SK-N-SH treated with all-trans-retinoic acid at 6 μM for 48 hours (cell line): ENCODE measurements at regions not wholly inside any gene's neighbourhood (a gene's known extent, or its start where the extent isn't known, plus 50 kb on each side); places are given as distances from the start of the nearest gene placed in this dataset.

Source experiments
- CSDC2 ChIP-seq: fragments of 250-450 bp; sonication (Bioruptor Pico); IDR thresholded peaks from 2 replicates; pipeline ENCODE4 v1.5.0; 2020; ENCODE audit warnings: mild to moderate bottlenecking, moderate library complexity
- PATZ1 ChIP-seq: fragments of 250-450 bp; sonication (Bioruptor Pico); IDR thresholded peaks from 2 replicates; pipeline ENCODE4 v1.8.0; 2020; ENCODE audit warnings: mild to moderate bottlenecking, moderate library complexity, borderline replicate concordance
- RARB ChIP-seq: fragments of 250-450 bp; sonication (Bioruptor Pico); IDR thresholded peaks from 2 replicates; pipeline ENCODE4 v1.8.0; 2021; ENCODE audit warnings: mild to moderate bottlenecking, moderate library complexity
- SNAI2 ChIP-seq: fragments of 250-450 bp; sonication (Bioruptor Pico); IDR thresholded peaks from 2 replicates; pipeline ENCODE4 v1.5.0; 2020; ENCODE audit warnings: mild to moderate bottlenecking, moderate library complexity
- ZFP3 ChIP-seq: fragments of 250-450 bp; sonication (Bioruptor Pico); IDR thresholded peaks from 2 replicates; pipeline ENCODE4 v1.5.0; 2020; ENCODE audit warnings: mild to moderate bottlenecking, moderate library complexity
- ZNF565 ChIP-seq: fragments of 450-650 bp; formaldehyde crosslinking; conservative IDR thresholded peaks from 2 replicates; pipeline ENCODE4 v1.5.0; 2020; ENCODE audit warnings: low read depth, mild to moderate bottlenecking, moderate library complexity

GRCh38 chr5:173434270-173434669 is 106.1 kb upstream of the STC2 start:
- TF ChIP-seq PATZ1 (no peak), ZFP3 (no peak), SNAI2 (CRISPR knock-in tag) (no peak), ZNF565 (CRISPR knock-in tag) (no peak), CSDC2 (CRISPR knock-in tag) (no peak), RARB (CRISPR knock-in tag) (no peak)
